Adrenal gland (tissue), 9 donors: ENCODE measurements at regions not wholly inside any gene's neighbourhood (a gene's known extent, or its start where the extent isn't known, plus 50 kb on each side); places are given as distances from the start of the nearest gene placed in this dataset.

Source experiments
- DNase-seq, 7 donors: peaks; one replicate each; pipeline ENCODE4 v3.0.0-alpha.2; 2019 to 2020
- H3K27ac ChIP-seq, 5 donors: fragments of 200-600 bp; sonication (generic) in 4 of 5; 1 replicate in 3 of 5; 2 replicates in 2 of 5; pipeline versions ENCODE4 v1.5.1 to v1.8.0; 2016 to 2020; ENCODE audit warnings: mild to moderate bottlenecking in 1 of 5
- H3K27me3 ChIP-seq: fragments of 200-600 bp; 2 replicates; pipeline ENCODE4 v1.8.0; 2021
- H3K36me3 ChIP-seq, 2 donors: fragments of 200-600 bp; replicated peaks in 1 of 2; 1 replicate in 1 of 2; 2 replicates in 1 of 2; pipeline versions ENCODE4 v1.5.1 to v1.8.0; 2018 to 2022
- H3K4me1 ChIP-seq, 2 donors: fragments of 200-600 bp; replicated peaks in 1 of 2; 1 replicate in 1 of 2; 2 replicates in 1 of 2; pipeline versions ENCODE4 v1.5.1 to v1.8.0; 2018 to 2021
- H3K4me3 ChIP-seq, 4 donors: fragments of 200-600 bp; sonication (generic) in 3 of 4; one replicate each; pipeline ENCODE4 v1.5.1; 2016 to 2018
- H3K9me3 ChIP-seq, 3 donors: fragments of 200-600 bp; sonication (generic) in 1 of 3; replicated peaks in 1 of 3; 1 replicate in 2 of 3; 2 replicates in 1 of 3; pipeline versions ENCODE4 v1.5.1 to v1.8.0; 2016 to 2021
- POLR2A ChIP-seq, 2 donors: fragments of 450-650 bp; IDR thresholded peaks; one replicate each; pipeline ENCODE4 v1.6.1; 2017; ENCODE audit warnings: antibody characterized with exemption in 2 of 2, mild to moderate bottlenecking in 2 of 2, moderate library complexity in 1 of 2
- WGBS, 4 donors: extraction: QIAGEN DNeasy Blood & Tissue Kit in 2 of 4; methylation state at CpG; one replicate each; pipeline versions ENCODE4 v1.1.5 to v1.1.7; 2013 to 2017; 5-methylcytosine and 5-hydroxymethylcytosine counted together
- intact Hi-C, 2 donors: fragments of 100-400 bp; cut with DNase I; formaldehyde crosslinking; loops; one replicate each; pipeline versions ENCODE4 v1.14.1 to v1.15.0; 2022 to 2023
- TF ChIP-seq, protein P1 (sequence below), 6 experiments: fragments of 450-650 bp in 4 of 6; fragments of 200-600 bp in 2 of 6; sonication (generic) in 1 of 6; IDR thresholded peaks; 1 replicate in 5 of 6; 2 replicates in 1 of 6; pipeline versions ENCODE4 v1.5.1 to v1.8.0; 2016 to 2021; ENCODE audit warnings: antibody characterized with exemption in 6 of 6, mild to moderate bottlenecking in 2 of 6, moderate library complexity in 1 of 6
- donor health status: healthy with polysubstance abuse.
- donor health status: Bipolar disorder and iron deficiency.
- donor health status: DM: yes; HTN: yes; CAD: no.
- donor health status: DM: no; HTN: no; CAD: no.
- donor health status: DM: no; HTN: no; CAD: no.

DNA sequence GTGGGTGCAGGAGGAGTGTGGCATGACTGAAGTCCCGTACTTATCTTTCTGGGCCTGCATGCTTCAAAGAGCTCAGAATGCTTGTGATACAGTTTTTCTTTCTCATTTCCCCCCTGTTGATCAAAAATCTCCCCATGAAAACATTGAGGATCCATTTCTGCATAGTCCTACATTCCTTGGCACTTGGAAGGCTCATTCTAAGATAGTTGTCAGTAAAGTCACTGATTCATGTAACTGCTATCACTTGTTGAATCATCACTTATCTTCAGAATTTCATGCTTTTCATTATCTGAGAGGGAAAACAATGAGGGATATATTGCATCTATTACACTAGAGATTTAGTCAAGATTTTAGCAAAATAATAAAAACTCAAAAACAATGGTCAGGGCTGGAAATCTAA lies 1953.1 kb upstream of the CDH6 start:
- WGBS, 4 donors: 92 to 97% (median 96%) methylated on average over 1 of the region's 1 CpG

DNA sequence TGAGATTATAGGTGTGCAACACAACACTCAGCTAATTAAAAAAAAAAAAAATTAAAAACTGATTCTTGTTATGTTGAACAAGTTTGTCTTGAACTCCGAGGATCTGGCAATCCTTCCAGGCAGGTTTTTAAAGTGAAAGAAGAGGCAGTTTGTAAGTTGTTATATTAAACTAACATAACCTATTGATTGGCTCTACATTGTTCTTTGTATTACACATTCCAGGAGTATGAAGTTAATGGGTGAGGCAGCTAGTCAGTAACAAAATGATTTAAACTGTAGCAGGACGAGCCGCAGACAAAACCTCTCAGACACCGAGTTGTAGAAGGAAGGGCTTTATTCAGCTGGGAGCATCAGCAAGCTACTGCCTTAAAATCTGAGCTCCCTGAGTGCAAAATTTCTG lies 1953.9 kb upstream of the CDH6 start:
- Histone ChIP-seq H3K4me1 (no peaks in the 10 kb centered on the region), H3K27ac (no peak overlapping the region), H3K4me3 (no peak overlapping the region), H3K36me3 (no peaks in the 10 kb centered on the region), H3K27me3 (no peaks in the 10 kb centered on the region), H3K9me3 (no peaks in the 10 kb centered on the region)
- no peak for DNase-seq
- intact Hi-C loops: no loop called here
- no peak for TF ChIP-seq POLR2A (IDR thresholded peaks at IDR 0.05)
- TF ChIP-seq, protein P1, sequence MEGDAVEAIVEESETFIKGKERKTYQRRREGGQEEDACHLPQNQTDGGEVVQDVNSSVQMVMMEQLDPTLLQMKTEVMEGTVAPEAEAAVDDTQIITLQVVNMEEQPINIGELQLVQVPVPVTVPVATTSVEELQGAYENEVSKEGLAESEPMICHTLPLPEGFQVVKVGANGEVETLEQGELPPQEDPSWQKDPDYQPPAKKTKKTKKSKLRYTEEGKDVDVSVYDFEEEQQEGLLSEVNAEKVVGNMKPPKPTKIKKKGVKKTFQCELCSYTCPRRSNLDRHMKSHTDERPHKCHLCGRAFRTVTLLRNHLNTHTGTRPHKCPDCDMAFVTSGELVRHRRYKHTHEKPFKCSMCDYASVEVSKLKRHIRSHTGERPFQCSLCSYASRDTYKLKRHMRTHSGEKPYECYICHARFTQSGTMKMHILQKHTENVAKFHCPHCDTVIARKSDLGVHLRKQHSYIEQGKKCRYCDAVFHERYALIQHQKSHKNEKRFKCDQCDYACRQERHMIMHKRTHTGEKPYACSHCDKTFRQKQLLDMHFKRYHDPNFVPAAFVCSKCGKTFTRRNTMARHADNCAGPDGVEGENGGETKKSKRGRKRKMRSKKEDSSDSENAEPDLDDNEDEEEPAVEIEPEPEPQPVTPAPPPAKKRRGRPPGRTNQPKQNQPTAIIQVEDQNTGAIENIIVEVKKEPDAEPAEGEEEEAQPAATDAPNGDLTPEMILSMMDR (IDR thresholded peaks at IDR 0.05): no peak
- WGBS, 4 donors: 85 to 93% (median 89%) methylated on average over 4 of the region's 4 CpGs

More for the DNA sequence above, 1953.1 kb upstream of the CDH6 start:
- no peak overlapping the region for H3K27ac ChIP-seq
- no peaks in the 10 kb centered on the region for H3K36me3 ChIP-seq
- TF ChIP-seq, protein P1 (IDR thresholded peaks at IDR 0.05): no peak
- no peak for TF ChIP-seq POLR2A (IDR thresholded peaks at IDR 0.05)
- no peaks in the 10 kb centered on the region for H3K27me3 ChIP-seq
- H3K9me3 ChIP-seq: no peaks in the 10 kb centered on the region
- no peak overlapping the region for H3K4me3 ChIP-seq
- no peaks in the 10 kb centered on the region for H3K4me1 ChIP-seq
- DNase-seq: no peak
- intact Hi-C loops: no loop called here

DNA sequence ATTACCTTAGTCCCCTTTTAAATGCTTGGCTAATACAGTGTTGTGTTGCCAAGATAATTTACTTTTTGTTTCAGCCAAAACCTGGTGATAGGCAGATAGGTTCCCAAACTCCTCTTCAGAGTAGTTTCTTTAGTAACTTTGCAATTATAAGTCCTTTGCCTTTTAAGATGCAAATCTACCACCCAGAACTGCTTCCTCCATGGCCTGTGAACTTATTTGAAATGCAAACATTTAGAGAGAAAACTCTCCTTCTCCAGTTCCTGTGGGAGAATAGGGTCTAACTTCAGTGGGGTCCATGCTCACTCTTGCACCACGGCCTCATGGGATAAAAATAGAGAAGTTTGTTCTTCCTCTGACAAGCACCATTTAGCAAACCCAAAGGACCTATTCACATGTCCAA lies 1955.4 kb upstream of the CDH6 start:
- no peak for TF ChIP-seq POLR2A (IDR thresholded peaks at IDR 0.05)
- TF ChIP-seq, protein P1 (IDR thresholded peaks at IDR 0.05): no peak
- Histone ChIP-seq H3K4me1 (no peaks in the 10 kb centered on the region), H3K27me3 (no peaks in the 10 kb centered on the region), H3K9me3 (no peaks in the 10 kb centered on the region), H3K36me3 (no peaks in the 10 kb centered on the region), H3K4me3 (no peak overlapping the region), H3K27ac (no peak overlapping the region)
- 56 to 75% (median 63%) methylated on average over 1 of the region's 1 CpG for WGBS, 4 donors
- no peak for DNase-seq
- intact Hi-C loops: no loop called here

DNA sequence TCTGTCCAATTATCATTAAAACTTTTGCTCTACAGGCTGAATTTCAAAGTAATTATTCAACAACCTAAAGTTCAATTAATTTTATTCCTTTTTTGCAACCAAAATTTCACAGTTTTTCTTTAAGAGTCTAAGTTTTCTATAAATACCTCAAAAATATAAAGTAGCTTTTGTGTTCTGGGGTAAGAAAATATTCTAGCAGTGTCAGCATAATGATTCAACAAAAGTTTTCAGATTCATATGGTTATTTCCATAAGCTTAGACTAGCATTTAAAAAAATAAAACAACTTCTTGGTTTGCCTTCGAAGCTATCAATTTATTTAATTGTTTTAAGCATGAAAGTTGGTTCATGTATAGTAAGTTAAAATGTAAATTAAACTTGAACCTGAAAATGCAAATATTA lies 1962.3 kb upstream of the CDH6 start:
- no peaks in the 10 kb centered on the region for H3K36me3 ChIP-seq
- no peaks in the 10 kb centered on the region for H3K9me3 ChIP-seq
- WGBS, 4 donors: 52 to 69% (median 57%) methylated on average over 1 of the region's 1 CpG
- TF ChIP-seq, protein P1 (IDR thresholded peaks at IDR 0.05): no peak
- TF ChIP-seq POLR2A (IDR thresholded peaks at IDR 0.05): no peak
- intact Hi-C loops: no loop called here
- H3K27ac ChIP-seq: no peak overlapping the region
- H3K4me3 ChIP-seq: no peak overlapping the region
- no peaks in the 10 kb centered on the region for H3K4me1 ChIP-seq
- H3K27me3 ChIP-seq: no peaks in the 10 kb centered on the region
- no peak for DNase-seq
